H1 (cell line): ENCODE measurements at regions not wholly inside any gene's neighbourhood (a gene's known extent, or its start where the extent isn't known, plus 50 kb on each side); places are given as distances from the start of the nearest gene placed in this dataset.

Source experiments
- ATF2 ChIP-seq: IDR thresholded peaks from 2 replicates; pipeline ENCODE4 v1.6.1; 2012; ENCODE audit warnings: low read length, inconsistent platforms
- ATF3 ChIP-seq: IDR thresholded peaks from 2 replicates; pipeline ENCODE4 v1.6.1; 2011; ENCODE audit warnings: low read depth, mild to moderate bottlenecking, low read length; ENCODE audit not compliant: insufficient read depth
- CTCF ChIP-seq, 3 experiments: IDR thresholded peaks; 1 replicate in 2 of 3; 2 replicates in 1 of 3; pipeline versions ENCODE4 v1.5.1 to v1.6.1; 2011; ENCODE audit warnings: low read length in 3 of 3, mild to moderate bottlenecking in 3 of 3, inconsistent platforms in 2 of 3, low read depth in 1 of 3, moderate library complexity in 1 of 3; ENCODE audit not compliant: insufficient read depth in 1 of 3; ENCODE audit errors: control extremely low read depth in 1 of 3
- KDM1A ChIP-seq: fragments of 200-600, 300-600 bp; sonication (generic); IDR thresholded peaks from 2 replicates; pipeline ENCODE4 v1.7.1; 2016; ENCODE audit warnings: mild to moderate bottlenecking, low read length, borderline replicate concordance
- KDM4A ChIP-seq: IDR thresholded peaks from one replicate; pipeline ENCODE4 v1.7.1; 2012; ENCODE audit warnings: low read depth, mild to moderate bottlenecking, moderate library complexity, low read length, inconsistent platforms; ENCODE audit not compliant: severe bottlenecking
- NANOG ChIP-seq: IDR thresholded peaks from 2 replicates; pipeline ENCODE4 v1.6.1; 2011; ENCODE audit warnings: low read length, low read depth, mild to moderate bottlenecking, inconsistent platforms; ENCODE audit not compliant: insufficient read depth, poor library complexity, severe bottlenecking
- POLR2A ChIP-seq, 2 experiments: IDR thresholded peaks; 1 replicate in 1 of 2; 2 replicates in 1 of 2; pipeline ENCODE4 v1.6.1; 2011; ENCODE audit warnings: low read depth in 2 of 2, low read length in 2 of 2, mild to moderate bottlenecking in 2 of 2; ENCODE audit errors: control extremely low read depth in 1 of 2
- POLR2AphosphoS5 ChIP-seq: IDR thresholded peaks from 2 replicates; pipeline ENCODE4 v1.6.1; 2011; ENCODE audit warnings: low read depth, low read length
- RAD21 ChIP-seq, 2 experiments: IDR thresholded peaks in 1 of 2; conservative IDR thresholded peaks in 1 of 2; 2 replicates each; pipeline ENCODE4 v1.6.1; 2011; ENCODE audit warnings: low read depth in 2 of 2, low read length in 2 of 2, improper control_type of control experiment in 1 of 2, inconsistent platforms in 1 of 2, mild to moderate bottlenecking in 1 of 2, moderate library complexity in 1 of 2
- RFX5 ChIP-seq: IDR thresholded peaks from 2 replicates; pipeline ENCODE4 v1.6.1; 2011; ENCODE audit warnings: low read depth, low read length, improper control_type of control experiment, borderline replicate concordance
- SP2 ChIP-seq: IDR thresholded peaks from 2 replicates; pipeline ENCODE4 v1.6.1; 2012; ENCODE audit warnings: mild to moderate bottlenecking, low read length, inconsistent platforms
- TAF1 ChIP-seq: IDR thresholded peaks from 2 replicates; pipeline ENCODE4 v1.6.1; 2011; ENCODE audit warnings: mild to moderate bottlenecking, low read depth, low read length
- TCF12 ChIP-seq: IDR thresholded peaks from 2 replicates; pipeline ENCODE4 v1.6.1; 2011; ENCODE audit warnings: low read depth, mild to moderate bottlenecking, low read length
- TEAD4 ChIP-seq: IDR thresholded peaks from 2 replicates; pipeline ENCODE4 v1.6.1; 2012; ENCODE audit warnings: low read depth, low read length, inconsistent platforms, mixed read lengths

GRCh38 chr4:180828455-180829018, 1414.7 kb upstream of the TENM3 start:
- TF ChIP-seq TCF12, result no peak
- no peak for TF ChIP-seq POLR2AphosphoS5
- no peak for TF ChIP-seq RFX5
- TF ChIP-seq CTCF (IDR thresholded peaks at IDR 0.05; ENCODE audit: control extremely low read depth in 1 of 3, insufficient read depth in 1 of 3, low read depth in 1 of 3, low read length in 3 of 3), result peak in 2 of 3 experiments; percentile 38 to 60; a peak in 2 of 4 replicates
- TF ChIP-seq ATF2, result no peak
- TF ChIP-seq ATF3, result no peak
- no peak for TF ChIP-seq POLR2A (IDR thresholded peaks at IDR 0.05; ENCODE audit: control extremely low read depth in 1 of 2, low read depth in 2 of 2, low read length in 2 of 2)
- TF ChIP-seq KDM4A, result no peak
- TF ChIP-seq RAD21 (IDR thresholded peaks at IDR 0.05 in 1 of 2, conservative IDR thresholded peaks at IDR 0.05 in 1 of 2; ENCODE audit: low read depth in 2 of 2, low read length in 2 of 2), result peak; percentile 68 to 77
- no peak for TF ChIP-seq NANOG
- no peak for TF ChIP-seq KDM1A
- no peak for TF ChIP-seq TEAD4
- no peak for TF ChIP-seq SP2
- no peak for TF ChIP-seq TAF1
